Activated CD8-positive, alpha-beta memory T cell treated with anti-CD3 and anti-CD28 coated beads for 48 hours (primary cell): ENCODE measurements at regions not wholly inside any gene's neighbourhood (a gene's known extent, or its start where the extent isn't known, plus 50 kb on each side); places are given as distances from the start of the nearest gene placed in this dataset.

Experiments used
- DNase-seq, 3 experiments: peaks; one replicate each; pipeline ENCODE4 v3.0.0-alpha.2; 2020; ENCODE audit warnings: low read depth in 2 of 3, low spot score in 2 of 3

DNA sequence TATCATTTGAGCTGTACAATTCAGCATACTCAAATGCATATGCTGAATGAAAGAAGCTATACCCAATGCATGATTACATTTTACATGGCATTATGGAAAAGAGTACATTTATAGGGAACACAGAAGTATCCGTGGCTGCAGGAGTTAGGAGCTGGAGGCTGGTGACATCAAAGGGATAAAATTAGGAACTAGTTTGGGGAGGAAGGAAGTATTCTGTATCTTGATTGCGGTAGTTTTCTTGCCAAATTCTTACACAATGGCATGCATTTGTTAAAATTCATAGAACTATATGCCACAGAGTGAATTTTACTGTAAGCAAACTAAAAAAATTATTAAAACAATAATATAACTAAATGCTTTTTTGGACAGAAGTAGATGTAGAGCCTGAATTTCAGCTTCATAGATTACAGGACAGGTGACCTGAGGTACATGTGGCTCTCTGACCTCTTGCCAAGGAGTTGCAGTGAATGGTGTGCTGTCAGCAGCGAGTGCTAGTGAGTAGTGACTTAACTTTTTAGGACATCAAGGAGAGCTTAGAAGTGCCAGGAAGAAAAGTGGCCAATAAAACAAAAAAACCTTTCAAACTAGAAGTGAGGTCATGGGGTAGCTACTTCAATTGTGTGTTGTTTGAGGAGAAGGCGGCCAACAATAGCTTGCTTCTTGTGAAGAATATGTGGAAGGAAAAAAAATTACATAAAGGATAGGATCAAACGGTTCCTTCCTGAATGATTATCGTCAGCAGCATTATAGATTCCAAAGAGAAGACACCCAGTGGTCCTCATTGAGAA, 514.9 kb upstream of the CLINT1 start:
- no peak for DNase-seq

DNA sequence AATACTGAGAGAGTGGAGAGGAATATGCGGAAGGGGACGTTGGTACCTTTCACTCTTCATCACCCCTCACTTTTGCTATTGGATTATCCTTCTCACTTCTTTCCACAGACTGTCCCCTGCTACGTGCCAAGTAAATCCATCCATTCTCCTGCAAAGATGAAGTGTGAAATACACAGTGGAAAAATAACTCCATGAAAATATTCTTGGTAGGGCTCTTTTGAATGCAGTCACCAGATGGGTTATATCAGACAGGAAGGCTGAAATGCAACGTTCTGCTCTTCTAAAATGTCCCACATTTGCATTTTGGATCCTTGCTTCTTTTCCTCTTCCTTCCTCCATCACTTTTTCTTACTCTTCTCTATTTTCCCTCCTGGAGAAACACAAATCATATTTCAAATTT, 510.3 kb upstream of the CLINT1 start:
- no peak for DNase-seq

DNA sequence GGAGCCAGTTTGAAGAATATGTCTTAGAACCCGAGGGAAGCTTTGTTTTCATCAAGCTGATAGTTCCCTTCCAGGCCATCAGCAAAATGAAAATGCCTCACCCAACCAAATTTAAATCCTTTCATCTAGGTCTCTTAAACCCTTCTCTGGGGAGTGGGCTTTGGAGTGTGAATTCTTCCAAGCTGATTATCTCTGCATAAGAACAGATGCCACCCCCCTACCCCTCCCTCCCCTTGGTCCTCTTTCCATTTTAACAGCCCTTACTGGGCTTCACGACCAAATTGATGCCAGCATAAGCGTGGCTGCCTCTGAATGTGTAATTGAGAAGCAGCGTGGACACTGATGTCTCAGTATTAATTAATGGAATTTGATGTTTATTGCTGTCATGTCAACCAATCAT, 509.7 kb upstream of the CLINT1 start:
- no peak for DNase-seq

DNA sequence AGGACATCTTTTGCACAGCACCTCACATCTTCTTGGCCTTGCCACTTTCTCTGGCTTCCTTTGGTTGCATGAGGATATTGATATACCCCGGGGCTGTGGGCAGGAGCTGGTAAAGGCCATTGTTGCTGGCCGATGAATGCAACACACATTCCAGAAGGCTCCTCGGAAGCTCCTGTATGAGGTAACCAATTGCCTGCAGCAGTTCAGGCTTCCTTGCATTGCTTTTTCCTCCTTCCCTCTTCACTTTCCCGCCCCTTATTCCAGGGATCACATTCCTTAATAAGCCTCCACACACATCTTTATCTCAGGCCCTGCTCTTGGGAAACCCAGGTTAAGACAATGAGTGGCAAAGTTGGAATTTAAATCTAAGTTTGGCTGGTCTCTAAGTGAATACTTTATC, 505.4 kb upstream of the CLINT1 start:
- no peak for DNase-seq

DNA sequence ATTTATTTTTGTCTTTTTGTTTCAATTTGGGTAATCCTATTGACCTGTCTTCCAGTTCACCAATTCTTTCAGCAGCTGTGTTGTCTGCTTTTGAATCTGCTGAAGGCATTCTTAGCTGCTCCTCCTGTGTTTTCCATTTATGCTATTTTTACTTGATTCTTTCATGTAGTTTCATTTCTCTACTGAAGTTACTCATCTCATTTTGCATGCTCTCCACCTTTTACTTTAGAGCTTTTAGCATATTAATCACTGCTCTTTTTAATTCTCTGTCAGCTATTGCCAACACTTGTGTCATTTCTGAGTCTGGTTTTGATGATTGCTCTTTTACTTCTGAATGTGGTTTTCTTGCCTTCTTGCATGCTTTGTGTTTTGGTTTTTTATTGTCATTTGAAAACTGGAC, 496.0 kb upstream of the CLINT1 start:
- DNase-seq: no peak

DNA sequence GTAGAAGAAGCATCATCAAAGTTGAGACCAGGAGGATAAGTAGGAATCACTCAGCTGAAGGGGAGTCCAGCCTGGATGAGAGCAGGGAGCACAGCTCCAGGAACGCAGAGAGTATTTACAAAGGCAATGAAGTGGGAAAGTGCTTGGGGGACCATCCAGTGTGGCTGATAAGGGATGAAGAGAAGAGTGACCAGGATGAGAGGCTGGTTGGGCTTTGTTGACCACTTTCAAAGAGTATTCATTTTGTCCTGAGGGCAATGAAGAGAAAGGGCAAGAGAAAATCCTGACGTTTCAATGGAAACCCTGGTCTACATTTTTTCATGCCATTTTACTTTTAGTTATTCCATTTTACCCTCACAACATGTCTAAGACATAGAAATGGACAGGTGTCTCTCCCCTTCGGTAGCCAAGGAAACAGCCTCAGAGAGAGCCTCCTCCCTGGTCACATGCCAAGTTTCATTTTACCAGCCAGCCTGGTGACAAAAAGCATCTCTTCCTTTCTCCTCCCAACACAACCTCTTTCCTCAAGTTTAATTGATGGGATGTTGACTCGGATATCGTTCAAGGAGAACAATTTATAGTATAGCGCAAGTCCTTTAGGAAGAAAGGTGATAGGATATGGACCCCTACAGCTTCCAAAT, 492.7 kb upstream of the CLINT1 start:
- DNase-seq: no peak

DNA sequence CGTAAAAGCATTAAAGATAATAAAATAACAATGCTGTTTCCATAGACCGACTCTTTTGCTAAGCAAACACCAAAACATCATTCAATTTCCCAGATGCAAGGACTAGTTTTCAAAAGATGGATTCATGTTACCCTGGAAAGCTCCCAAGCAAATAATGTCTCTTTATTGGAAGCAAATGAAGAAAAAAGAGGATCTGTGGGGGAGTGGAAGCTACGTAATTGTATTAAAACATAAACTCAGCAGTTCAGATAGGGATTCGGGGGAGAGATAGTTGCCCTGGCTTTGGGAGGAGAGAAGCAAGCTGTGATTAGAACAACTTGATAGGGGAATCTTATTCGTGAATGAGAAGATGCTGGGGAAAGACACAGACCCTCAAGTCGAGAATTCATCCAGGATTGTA, 491.0 kb upstream of the CLINT1 start:
- no peak for DNase-seq

DNA sequence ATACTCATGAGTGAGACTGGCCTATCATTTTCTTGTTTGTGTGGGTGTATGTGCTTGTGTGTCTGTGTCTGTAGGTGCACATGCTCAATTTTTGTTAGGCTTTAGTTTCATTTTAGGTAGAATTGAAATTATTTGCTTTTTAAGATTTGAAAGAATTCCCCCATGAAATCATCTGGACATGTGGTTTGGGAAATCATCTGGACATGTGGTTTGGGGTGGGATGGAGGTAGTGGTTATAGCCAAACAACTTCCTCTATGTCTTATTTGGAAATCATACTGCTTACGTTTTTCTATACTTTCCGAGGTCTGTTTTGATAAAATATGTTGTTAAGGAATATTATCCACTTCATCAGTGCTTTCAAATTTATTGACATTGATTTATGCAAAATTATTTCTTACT, 485.4 kb upstream of the CLINT1 start:
- DNase-seq: no peak

DNA sequence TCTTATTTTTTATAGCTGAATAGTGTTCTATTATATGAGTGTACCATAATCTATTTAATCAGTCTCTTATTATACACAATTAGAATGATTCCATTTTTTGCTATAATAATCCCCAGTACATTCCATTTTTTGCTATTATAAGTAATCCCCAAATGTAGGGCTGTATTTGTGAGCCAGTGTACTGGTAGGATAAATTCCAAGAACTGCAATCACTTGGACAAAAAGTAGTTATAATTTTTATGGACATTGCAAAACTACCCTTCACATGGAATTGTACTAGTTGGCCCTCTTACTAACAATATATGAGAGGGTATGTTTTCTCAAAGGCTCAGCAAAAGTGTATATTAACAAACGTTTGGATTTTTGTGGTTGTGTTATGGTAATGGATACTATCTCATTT, 481.7 kb upstream of the CLINT1 start:
- no peak for DNase-seq

DNA sequence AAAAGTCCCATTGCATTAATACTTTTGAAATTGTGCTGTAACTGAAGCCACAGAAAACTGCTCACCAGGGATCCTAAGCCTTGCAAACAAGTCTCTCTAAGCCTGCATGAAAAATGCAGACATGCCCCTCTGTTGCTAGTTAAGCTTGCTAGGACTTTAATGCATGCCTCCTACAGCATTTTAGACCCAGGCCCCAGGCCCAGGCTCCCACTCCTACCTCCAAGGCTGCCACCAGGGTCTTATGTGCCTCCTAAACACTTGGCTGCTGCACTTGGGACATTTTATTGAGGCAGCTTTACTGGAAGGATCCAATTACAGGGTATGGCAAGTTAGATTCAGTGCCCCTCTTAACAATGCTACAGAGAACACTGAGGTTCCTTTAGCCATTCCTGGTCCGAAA, 467.3 kb upstream of the CLINT1 start:
- DNase-seq: no peak

DNA sequence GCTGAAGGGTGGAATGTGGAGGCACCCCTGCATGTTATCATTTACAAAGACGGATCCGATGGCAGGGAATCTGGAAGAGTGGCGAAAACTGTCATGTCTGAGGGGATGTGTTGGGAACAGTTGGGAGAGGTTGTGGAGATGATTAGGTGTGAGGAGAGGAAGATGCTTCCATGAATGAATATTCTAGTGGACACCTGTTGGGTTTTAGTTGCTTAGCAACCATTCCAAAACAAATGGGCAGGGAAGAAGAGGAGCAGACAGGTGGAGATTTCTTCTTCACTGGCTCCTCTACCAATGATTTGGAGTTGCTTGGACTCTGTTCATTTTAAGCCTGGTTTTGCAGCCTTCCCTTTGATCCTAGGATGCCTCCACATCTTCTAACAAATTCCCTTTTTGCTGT, 465.3 kb upstream of the CLINT1 start:
- no peak for DNase-seq

DNA sequence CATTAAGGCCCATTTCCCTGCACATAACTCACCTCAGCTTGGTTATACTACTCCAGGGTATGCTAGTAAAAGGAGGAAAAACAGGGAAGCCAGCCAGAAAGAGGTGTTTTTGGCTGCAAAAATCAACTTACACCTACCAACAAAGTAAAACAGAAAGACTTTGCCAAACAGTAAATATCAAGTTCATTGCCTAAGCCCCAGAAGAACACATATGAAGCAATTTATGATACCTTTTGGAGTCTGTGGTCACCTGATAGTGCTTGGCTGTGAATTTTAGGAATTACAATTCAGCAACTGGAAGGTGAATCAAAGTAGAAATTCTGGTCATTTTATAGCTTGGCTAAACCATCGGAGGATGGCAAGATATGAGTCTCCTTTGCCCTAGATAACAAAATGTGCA, 463.7 kb upstream of the CLINT1 start:
- no peak for DNase-seq

DNA sequence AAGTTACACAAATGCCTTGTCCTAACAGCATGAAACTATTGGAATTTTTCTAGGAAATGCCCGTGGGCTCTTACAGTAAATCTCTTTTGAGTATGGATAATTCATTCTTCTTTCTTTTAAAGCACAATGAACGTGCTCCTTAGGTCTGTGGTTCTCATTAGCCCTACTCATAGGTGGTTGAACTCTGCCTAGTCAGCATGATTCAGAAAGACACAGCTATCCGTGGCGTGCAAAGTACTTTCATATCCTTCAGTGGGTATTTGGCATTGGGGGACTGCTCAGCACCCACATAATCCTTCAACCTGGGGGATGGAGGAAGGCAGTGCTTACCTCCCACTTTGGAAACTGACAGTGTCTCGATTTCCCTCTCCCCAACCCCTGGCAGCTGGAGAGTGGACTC, 462.0 kb upstream of the CLINT1 start:
- no peak for DNase-seq

DNA sequence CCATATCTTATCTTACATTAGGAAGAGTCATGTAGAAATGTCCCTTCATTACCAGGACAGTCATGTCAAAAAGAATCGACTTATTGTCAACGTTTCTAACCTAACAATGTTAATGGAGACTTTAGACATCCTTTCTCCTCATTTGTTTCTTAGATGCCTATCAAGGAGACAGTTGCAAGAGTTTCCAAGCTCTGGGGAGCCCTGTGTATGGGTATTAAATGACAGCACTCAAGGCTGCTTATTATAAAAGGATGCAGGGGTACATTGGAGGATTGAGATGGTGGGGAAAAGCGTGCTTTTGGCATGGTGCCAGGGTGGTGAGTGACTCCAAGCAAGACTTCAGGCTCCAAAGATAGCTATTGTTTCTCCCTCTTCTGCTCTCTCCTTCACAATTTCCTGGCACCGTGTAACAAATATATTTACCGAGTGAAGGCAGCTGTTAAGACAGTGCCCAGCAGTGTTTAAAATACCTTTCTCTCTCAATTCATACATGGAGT, 461.3 kb upstream of the CLINT1 start:
- no peak for DNase-seq

DNA sequence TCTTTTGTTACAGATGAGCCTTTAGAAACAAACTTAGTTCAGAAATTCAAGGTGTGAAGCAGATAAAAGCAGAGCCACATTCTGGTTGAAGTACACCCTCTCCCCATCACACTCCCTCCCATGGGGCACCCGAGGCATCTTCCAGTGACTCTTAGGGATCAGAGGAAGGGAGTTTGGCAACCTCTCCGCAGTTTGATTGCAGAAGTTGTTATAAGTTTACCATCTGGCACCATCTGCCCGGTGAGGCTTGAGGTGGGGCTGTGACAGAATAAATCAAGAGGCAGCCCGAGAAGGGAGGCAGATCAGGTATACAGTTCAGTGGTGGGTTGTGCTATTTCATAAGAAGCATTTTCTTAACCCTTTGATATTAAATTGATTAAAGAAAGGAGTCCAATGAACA, 458.6 kb upstream of the CLINT1 start:
- no peak for DNase-seq

DNA sequence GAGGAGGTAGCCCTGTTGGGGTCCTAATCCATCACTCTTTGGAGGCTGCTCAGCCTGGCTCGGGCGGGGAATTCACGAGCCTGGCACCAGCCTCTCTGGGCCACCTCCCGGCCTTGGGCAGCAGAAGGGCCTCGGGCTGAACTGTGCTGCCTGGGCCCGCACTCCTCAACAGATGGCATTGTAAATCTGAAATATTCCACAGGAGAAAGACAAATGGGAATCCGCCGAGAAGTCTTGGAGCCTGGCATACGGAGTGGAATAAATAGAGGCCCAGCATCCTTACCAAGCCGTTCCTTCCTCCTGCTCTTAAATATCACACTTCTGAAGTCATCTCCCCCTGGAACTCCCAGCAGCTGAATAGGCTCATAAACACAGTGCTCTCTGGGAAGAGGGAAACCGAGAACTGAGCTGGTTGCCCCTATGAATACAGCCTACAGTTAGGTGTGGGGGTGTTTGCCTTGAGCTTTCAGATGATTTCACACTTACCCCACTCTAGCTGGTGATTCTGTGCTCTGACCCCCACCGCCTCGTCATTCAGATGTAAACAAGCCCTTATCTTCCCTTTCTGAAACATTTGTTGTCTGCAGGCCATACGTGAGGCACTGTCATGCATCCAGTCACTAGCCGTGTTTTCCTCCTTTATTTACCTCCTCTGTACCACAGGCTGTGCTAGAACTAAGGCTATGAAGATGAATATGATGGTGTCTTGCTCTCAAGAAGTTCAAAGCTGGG, 455.0 kb upstream of the CLINT1 start:
- no peak for DNase-seq

DNA sequence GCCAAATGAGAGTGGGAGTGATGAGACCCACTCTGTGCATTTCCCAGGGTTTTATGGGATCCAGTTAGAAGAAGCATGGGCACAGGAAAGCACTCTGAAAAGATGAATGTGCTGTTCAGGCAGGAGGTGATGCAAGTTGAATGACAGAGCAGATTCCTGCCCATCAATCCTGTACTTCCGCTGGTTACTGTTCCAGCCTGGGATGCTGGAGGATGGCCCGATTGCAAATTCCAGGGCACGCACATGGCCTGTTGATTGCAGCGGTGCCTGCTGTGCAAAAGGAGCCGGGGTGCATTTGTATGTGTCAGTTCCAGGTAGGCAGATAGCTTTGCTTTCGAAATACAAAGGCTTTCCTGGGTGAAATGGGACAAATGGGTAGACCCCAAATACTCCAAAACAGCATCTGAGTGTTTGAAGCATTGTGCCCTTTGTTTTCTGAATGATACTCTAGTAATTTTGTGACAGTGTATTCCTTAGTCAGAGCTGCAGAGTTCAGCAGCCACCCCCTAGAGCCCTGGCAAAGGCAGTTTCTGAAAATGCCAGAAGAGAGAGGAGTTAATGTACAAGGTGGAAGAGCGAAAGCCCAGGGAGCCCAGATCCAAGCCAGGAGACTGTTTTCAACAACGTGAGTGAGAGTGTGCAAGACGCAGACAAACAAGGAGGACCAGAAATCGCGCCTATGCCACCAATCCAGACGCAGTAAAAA, 454.2 kb upstream of the CLINT1 start:
- DNase-seq: no peak

DNA sequence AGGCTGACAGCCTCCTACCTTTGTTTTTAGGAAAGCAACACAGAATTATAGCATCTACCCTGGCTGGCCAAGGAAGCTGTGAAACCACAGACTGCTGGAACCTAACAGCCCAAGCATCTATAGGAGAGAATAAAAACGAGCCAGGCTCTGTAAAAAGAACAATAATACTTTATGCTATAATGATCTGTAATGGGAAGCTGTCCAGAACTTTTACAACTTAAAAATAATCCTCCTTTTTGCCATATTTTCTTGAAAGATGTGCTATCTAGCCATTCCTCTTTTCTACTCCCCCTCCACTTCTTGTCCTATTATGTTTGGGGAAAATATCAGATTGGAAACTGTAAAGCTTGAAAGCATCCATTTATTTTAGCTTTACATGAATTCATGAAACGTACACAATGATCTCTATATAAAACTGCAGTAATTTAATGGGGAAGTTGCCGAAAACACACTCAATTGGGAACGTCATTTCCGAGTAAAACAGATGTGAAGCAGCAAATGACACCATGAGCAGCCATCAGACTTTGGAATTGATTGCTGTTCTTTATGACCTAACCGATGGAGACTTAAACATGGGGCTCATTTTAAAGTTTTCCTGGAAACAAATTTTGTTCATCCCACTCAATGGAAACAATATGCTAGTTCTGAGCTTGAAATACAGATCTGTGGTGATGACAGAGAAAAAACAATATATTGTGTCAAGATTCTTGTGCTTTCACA, 450.3 kb upstream of the CLINT1 start:
- no peak for DNase-seq

DNA sequence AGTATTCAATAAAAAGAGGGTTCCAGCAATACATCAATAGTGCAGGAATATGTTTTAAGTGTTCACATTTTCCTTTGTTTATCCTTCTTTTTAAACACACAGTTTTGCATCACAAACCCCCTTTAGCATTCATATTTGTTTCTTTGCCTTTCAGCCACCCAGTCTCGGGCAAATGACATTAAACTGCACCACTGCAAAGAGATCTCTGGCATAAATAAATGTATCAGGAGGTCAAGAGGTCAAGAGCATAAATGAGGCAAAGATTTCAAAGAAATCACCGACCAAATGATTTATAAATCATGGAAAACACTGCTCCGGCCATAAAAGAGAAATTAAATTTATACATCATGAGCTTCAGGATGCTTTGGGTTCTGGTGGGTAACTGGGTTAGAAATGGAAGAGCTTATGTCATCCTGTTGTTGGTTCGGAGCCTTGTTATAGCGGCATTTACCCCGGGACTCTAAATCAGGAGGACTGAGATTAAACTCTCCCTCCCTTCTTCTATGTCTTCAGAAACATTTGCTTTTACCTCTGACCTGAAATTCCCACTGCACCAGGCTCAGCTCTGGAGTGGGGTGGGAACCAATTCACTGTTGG, 449.6 kb upstream of the CLINT1 start:
- DNase-seq: no peak

DNA sequence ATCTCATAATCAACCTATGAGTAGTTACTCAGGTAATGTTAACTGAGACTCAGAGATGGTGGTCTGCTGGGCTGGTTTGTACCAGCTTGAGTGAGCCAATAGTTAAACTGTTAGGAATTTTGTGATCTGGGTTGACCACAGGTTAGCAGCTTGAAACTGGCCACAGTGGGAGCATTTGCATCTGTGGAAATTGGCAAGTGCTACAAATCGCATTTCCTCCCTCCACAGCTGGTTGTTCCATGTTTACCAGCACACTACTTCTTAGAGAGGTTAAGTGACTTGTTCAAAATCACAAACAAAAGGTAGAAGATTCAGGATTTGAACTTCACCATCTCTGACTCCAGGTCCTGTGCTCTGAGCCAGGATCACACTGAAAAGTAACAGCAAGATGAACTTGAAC, 446.9 kb upstream of the CLINT1 start:
- no peak for DNase-seq

DNA sequence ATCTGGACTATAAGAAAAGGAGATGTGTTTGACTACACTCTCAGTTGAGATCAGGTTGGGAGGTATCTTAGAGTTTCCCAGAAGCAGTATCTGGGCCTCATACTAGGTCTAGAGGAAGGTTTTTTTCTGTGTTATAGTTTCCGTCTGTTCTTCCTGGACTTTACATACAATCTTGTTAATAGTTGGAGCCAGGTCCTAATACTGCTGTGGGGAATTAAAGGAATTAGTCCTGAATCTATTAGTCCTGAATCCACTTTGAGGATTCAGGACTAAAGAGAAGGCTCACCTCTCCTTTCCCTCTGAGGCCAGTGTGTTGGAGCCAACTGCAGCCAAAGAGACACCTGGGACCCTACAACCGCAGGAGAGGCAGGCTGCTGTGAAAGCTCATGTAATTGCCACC, 445.7 kb upstream of the CLINT1 start:
- DNase-seq: no peak
